Calu3 (cell line): ENCODE measurements at regions not wholly inside any gene's neighbourhood (a gene's known extent, or its start where the extent isn't known, plus 50 kb on each side); places are given as distances from the start of the nearest gene placed in this dataset.
"Not testable (repeated sequence)": the region's sequence is repeated elsewhere in the genome, so short reads cannot be mapped to it uniquely, and the experiment has no call there.

Source experiments
- BruUV-seq: library from RNA; stranded (reverse); fragments of 400-500 nt; replicated peaks from 2 replicates; lab custom pipeline; 2021; lab: Mats Ljungman, UMichigan
- CTCF ChIA-PET: fragments of 300-600 bp; sonication (Branson Sonifier 250); formaldehyde crosslinking; loops from one replicate; lab custom pipeline; 2022; ENCODE audit warnings: antibody characterized with exemption; lab: Charles Lee
- DNase-seq: peaks from one replicate; pipeline ENCODE4 v3.0.0; 2022
- H3K27ac Mint-ChIP-seq: one replicate; pipeline ENCODE4 v1.8.0; 2022; ENCODE audit warnings: mixed read lengths; ENCODE audit not compliant: unreplicated experiment
- H3K27me3 Mint-ChIP-seq: one replicate; pipeline ENCODE4 v1.8.0; 2022; ENCODE audit warnings: mixed read lengths; ENCODE audit not compliant: unreplicated experiment
- H3K36me3 Mint-ChIP-seq: one replicate; pipeline ENCODE4 v1.8.0; 2022; ENCODE audit warnings: mild to moderate bottlenecking, moderate library complexity, mixed read lengths; ENCODE audit not compliant: insufficient read depth, unreplicated experiment
- H3K4me1 Mint-ChIP-seq: one replicate; pipeline ENCODE4 v1.8.0; 2022; ENCODE audit warnings: mild to moderate bottlenecking, low read depth, mixed read lengths; ENCODE audit not compliant: unreplicated experiment
- H3K4me3 Mint-ChIP-seq: one replicate; pipeline ENCODE4 v1.8.0; 2022; ENCODE audit warnings: mild to moderate bottlenecking, low read depth, moderate library complexity, mixed read lengths; ENCODE audit not compliant: unreplicated experiment
- H3K9me3 Mint-ChIP-seq: one replicate; pipeline ENCODE4 v1.8.0; 2022; ENCODE audit warnings: low read depth, mixed read lengths; ENCODE audit not compliant: unreplicated experiment
- intact Hi-C: fragments of 100-400 bp; cut with micrococcal nuclease; formaldehyde crosslinking; loops from one replicate; pipeline ENCODE4 v1.10.0; 2022; ENCODE audit not compliant: unreplicated experiment
- TF ChIP-seq, protein P1 (sequence below): fragments of 200-600 bp; IDR thresholded peaks from one replicate; pipeline ENCODE4 v1.8.0; 2022; ENCODE audit warnings: antibody characterized with exemption; ENCODE audit not compliant: unreplicated experiment

GRCh38 chr1:189708674-189709073 lies 769.0 kb downstream of the BRINP3 start:
- no peak overlapping the region for H3K4me3 Mint-ChIP-seq
- peak; percentile 16 for DNase-seq

GRCh38 chr1:189718147-189718795 lies 759.4 kb downstream of the BRINP3 start:
- H3K36me3 Mint-ChIP-seq, H3K4me1 Mint-ChIP-seq, H3K4me3 Mint-ChIP-seq, H3K27me3 Mint-ChIP-seq, DNase-seq, intact Hi-C loops, H3K9me3 Mint-ChIP-seq, BruUV-seq, CTCF ChIA-PET, H3K27ac Mint-ChIP-seq: not testable (repeated sequence)

More at GRCh38 chr1:189708674-189709073, 769.0 kb downstream of the BRINP3 start:
- CTCF ChIA-PET = interaction anchor here (0.6 to 1.4 kb wide), 4 partner anchors 612 to 728 kb away, joined by 3 to 6 read pairs (median 4); no protein-coding TSS in a partner anchor
- Mint-ChIP-seq H3K9me3 (no peaks in the 10 kb centered on the region), H3K4me1 (no peaks in the 10 kb centered on the region), H3K27me3 (no peaks in the 10 kb centered on the region), H3K27ac (no peak overlapping the region), H3K36me3 (no peaks in the 10 kb centered on the region)
- intact Hi-C loops = loop anchor here (1.0 kb wide), 1 partner anchor 613 kb away; no protein-coding TSS in a partner anchor
- no TSS peak for BruUV-seq
- TF ChIP-seq, protein P1, sequence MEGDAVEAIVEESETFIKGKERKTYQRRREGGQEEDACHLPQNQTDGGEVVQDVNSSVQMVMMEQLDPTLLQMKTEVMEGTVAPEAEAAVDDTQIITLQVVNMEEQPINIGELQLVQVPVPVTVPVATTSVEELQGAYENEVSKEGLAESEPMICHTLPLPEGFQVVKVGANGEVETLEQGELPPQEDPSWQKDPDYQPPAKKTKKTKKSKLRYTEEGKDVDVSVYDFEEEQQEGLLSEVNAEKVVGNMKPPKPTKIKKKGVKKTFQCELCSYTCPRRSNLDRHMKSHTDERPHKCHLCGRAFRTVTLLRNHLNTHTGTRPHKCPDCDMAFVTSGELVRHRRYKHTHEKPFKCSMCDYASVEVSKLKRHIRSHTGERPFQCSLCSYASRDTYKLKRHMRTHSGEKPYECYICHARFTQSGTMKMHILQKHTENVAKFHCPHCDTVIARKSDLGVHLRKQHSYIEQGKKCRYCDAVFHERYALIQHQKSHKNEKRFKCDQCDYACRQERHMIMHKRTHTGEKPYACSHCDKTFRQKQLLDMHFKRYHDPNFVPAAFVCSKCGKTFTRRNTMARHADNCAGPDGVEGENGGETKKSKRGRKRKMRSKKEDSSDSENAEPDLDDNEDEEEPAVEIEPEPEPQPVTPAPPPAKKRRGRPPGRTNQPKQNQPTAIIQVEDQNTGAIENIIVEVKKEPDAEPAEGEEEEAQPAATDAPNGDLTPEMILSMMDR = no peak

DNA sequence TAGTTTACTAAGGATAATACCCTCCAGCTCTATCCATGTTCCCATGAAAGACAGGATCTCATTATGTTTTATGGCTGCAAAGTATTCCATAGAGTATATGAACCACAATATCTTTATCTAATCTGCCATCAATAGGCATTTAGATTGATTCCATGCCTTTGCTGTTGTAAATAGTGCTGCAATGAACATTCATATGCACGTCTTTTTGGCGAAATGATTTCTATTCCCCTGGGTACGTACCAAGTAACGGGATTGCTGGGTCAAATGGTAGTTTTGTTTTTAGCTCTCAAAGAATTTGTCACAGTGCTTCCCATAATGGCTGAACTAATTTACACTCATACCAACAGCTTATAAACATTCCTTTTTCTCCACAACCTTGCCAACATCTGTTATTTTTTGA lies 750.9 kb downstream of the BRINP3 start:
- DNase-seq = no peak
- CTCF ChIA-PET = no interaction called here
- Mint-ChIP-seq H3K27ac (no peak overlapping the region), H3K4me1 (no peaks in the 10 kb centered on the region), H3K9me3 (no peaks in the 10 kb centered on the region), H3K4me3 (no peak overlapping the region), H3K27me3 (no peaks in the 10 kb centered on the region), H3K36me3 (no peaks in the 10 kb centered on the region)
- TF ChIP-seq, protein P1 = no peak
- intact Hi-C loops = no loop called here
- BruUV-seq = no TSS peak

DNA sequence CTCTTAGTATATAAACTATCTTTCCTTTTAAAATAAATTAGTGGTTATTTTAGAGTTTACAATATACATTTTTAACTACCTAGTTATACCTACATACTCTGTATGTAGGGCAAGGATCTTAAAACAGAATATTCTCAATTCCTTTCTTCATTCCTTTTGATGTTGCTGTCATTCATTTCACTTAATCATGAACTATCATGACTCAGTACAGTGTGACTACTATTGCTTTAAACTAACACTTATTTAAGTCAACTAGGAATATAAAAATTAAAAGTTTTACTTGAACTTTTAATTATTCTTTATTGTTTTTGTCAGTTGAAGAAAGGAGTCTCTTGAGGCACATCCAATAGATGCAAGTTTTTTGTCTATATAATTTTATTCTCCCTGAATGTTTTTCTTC lies 726.4 kb downstream of the BRINP3 start:
- Mint-ChIP-seq H3K27me3 (no peaks in the 10 kb centered on the region), H3K36me3 (no peaks in the 10 kb centered on the region), H3K27ac (no peak overlapping the region), H3K9me3 (peaks cover 2% of the 10 kb centered on the region), H3K4me1 (peaks cover 13% of the 10 kb centered on the region), H3K4me3 (no peak overlapping the region)
- TF ChIP-seq, protein P1 = no peak
- DNase-seq = no peak
- intact Hi-C loops = no loop called here
- CTCF ChIA-PET = no interaction called here
- no TSS peak for BruUV-seq

DNA sequence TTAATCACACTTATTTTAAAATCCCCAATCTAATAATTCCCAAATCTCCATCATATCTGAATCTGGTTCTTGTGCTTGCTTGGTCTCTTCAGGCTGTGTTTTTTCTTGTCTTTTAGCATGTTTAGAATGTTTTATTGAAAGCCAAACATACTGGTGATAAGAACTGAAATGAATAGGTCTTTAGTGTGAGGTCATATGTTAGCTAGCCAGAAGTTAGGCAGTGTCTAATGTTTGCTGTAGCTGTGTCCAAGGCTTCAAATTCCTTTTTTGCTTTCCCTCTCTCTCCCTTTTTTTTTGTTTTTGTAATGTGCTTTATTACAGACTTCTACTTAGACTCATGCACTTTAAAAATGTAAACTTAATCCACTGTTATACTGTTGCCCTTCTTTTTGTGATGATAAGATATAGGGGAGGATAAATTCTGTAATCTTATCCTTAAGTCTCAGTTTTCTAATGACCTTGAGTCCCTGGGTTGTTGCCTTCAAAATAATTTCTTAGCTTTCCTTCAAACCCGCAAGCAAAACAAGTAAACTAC lies 725.1 kb downstream of the BRINP3 start:
- Mint-ChIP-seq H3K36me3 (no peaks in the 10 kb centered on the region), H3K9me3 (peaks cover 5% of the 10 kb centered on the region), H3K4me3 (no peak overlapping the region), H3K27ac (peak overlapping the region; percentile 20), H3K27me3 (no peaks in the 10 kb centered on the region), H3K4me1 (peaks cover 13% of the 10 kb centered on the region)
- intact Hi-C loops = no loop called here
- DNase-seq = no peak
- CTCF ChIA-PET = interaction anchor here (0.8 kb wide), 1 partner anchor 1429 kb away, joined by 3 read pairs; no protein-coding TSS in a partner anchor
- no TSS peak for BruUV-seq
- TF ChIP-seq, protein P1 = no peak

DNA sequence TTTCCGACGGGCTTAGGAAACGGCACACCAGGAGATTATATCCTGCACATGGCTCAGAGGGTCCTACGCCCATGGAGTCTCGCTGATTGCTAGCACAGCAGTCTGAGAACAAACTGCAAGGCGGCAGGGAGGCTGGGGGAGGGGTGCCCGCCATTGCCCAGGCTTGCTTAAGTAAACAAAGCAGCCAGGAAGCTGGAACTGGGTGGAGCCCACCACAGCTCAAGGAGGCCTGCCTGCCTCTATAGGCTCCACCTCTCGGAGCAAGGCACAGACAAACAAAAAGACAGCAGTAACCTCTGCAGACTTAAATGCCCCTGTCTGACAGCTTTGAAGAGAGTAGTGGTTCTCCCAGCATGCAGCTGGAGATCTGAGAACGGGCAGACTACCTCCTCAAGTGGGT lies 722.6 kb downstream of the BRINP3 start:
- H3K27me3 Mint-ChIP-seq, CTCF ChIA-PET, H3K4me3 Mint-ChIP-seq, H3K36me3 Mint-ChIP-seq, H3K9me3 Mint-ChIP-seq, BruUV-seq, intact Hi-C loops, H3K27ac Mint-ChIP-seq, DNase-seq: not testable (repeated sequence)
- peaks cover 13% of the 10 kb centered on the region for H3K4me1 Mint-ChIP-seq
